SU-DHL-6 (cell line): ENCODE measurements at regions not wholly inside any gene's neighbourhood (a gene's known extent, or its start where the extent isn't known, plus 50 kb on each side); places are given as distances from the start of the nearest gene placed in this dataset.

Source experiments
- EZH2phosphoT487 ChIP-seq: fragments of 200-600 bp; sonication (generic), shearing (Covaris generic); conservative IDR thresholded peaks from 2 replicates; pipeline ENCODE4 v1.6.1; 2018; ENCODE audit warnings: mild to moderate bottlenecking, antibody characterized with exemption, low read length, moderate library complexity, mixed read lengths
- TF ChIP-seq, protein P1 (sequence below): fragments of 200-600 bp; sonication (generic); IDR thresholded peaks from one replicate; pipeline ENCODE4 v1.5.1; 2017; ENCODE audit warnings: antibody characterized with exemption, mild to moderate bottlenecking, low read length, moderate library complexity; ENCODE audit not compliant: insufficient read depth, poor library complexity, severe bottlenecking

DNA sequence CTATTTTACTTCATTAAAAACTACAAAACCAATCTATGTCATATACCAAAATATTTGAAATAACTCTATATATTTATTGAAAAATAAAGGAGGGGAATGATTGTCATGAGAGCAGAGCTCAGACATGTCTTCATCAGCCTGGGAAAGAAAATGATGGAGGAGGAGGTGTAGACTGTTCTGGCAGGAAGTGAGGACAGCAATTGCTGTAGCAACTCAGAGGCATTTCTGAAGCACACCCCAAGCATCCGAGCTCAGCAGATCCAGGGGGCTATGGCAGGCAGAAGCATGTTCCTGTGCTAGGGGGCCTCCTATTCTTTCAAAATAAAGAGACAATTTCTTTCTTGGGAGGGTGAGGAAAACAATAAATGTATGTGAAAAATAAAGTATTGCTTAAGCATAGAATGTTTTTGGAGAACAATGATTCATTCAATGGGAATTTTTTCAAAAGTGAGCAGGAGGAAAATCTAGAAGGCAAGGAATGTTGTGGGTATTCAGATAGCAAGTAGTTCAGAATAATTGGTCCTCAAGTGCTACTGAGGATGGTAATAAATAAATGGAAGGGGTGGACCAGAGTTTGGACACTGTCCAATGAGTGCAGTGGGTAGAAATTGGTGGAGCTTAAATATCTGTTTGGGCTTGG is 383.4 kb downstream of the CDH11 start:
- TF ChIP-seq, protein P1, sequence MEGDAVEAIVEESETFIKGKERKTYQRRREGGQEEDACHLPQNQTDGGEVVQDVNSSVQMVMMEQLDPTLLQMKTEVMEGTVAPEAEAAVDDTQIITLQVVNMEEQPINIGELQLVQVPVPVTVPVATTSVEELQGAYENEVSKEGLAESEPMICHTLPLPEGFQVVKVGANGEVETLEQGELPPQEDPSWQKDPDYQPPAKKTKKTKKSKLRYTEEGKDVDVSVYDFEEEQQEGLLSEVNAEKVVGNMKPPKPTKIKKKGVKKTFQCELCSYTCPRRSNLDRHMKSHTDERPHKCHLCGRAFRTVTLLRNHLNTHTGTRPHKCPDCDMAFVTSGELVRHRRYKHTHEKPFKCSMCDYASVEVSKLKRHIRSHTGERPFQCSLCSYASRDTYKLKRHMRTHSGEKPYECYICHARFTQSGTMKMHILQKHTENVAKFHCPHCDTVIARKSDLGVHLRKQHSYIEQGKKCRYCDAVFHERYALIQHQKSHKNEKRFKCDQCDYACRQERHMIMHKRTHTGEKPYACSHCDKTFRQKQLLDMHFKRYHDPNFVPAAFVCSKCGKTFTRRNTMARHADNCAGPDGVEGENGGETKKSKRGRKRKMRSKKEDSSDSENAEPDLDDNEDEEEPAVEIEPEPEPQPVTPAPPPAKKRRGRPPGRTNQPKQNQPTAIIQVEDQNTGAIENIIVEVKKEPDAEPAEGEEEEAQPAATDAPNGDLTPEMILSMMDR = no peak
- no peak for TF ChIP-seq EZH2phosphoT487
